ENCODE measurements at regions not wholly inside any gene's neighbourhood (a gene's known extent, or its start where the extent isn't known, plus 50 kb on each side); places are given as distances from the start of the nearest gene placed in this dataset.
A peak's percentile ranks its signal among the peaks of the same experiment; 100 is the strongest.

GRCh38 chr6:108742041-108742440 is 106.2 kb upstream of the ARMC2 start:
- Histone ChIP-seq H3K4me3 (no peak overlapping the region), H3K36me3 (no peaks in the 10 kb centered on the region), H3K4me1 (no peaks in the 10 kb centered on the region), H3K9me3 (no peaks in the 10 kb centered on the region), H3K27ac (no peak overlapping the region), H3K27me3 (no peaks in the 10 kb centered on the region)
- no peak for DNase-seq (ENCODE audit: low spot score in 2 of 2)
- no peak for TF ChIP-seq POLR2A (IDR thresholded peaks at IDR 0.05)
- TF ChIP-seq CTCF (IDR thresholded peaks at IDR 0.05): no peak
- no peak for TF ChIP-seq POLR2AphosphoS5 (IDR thresholded peaks at IDR 0.05)
- intact Hi-C loops (cut with DNase I; ENCODE audit: low total_unique reads): no loop called here

GRCh38 chr6:108744244-108744972 is 103.8 kb upstream of the ARMC2 start:
- TF ChIP-seq POLR2AphosphoS5 (IDR thresholded peaks at IDR 0.05) (no peak), CTCF (IDR thresholded peaks at IDR 0.05) (no peak), POLR2A (IDR thresholded peaks at IDR 0.05) (no peak)
- no peak overlapping the region for H3K4me3 ChIP-seq
- intact Hi-C loops (cut with DNase I; ENCODE audit: low total_unique reads): no loop called here

GRCh38 chr6:108744996-108745395 is 103.2 kb upstream of the ARMC2 start:
- Histone ChIP-seq H3K27ac (peak overlapping the region in 1 of 2 donors; percentile 44), H3K27me3 (no peaks in the 10 kb centered on the region), H3K4me1 (no peaks in the 10 kb centered on the region), H3K9me3 (no peaks in the 10 kb centered on the region), H3K36me3 (no peaks in the 10 kb centered on the region), H3K4me3 (no peak overlapping the region)
- no peak for TF ChIP-seq CTCF (IDR thresholded peaks at IDR 0.05)
- no peak for TF ChIP-seq POLR2A (IDR thresholded peaks at IDR 0.05)
- TF ChIP-seq POLR2AphosphoS5 (IDR thresholded peaks at IDR 0.05): no peak
- DNase-seq (ENCODE audit: low spot score in 2 of 2): no peak
- intact Hi-C loops (cut with DNase I; ENCODE audit: low total_unique reads): no loop called here

More at GRCh38 chr6:108744244-108744972, 103.8 kb upstream of the ARMC2 start:
- no peaks in the 10 kb centered on the region for H3K36me3 ChIP-seq
- H3K4me1 ChIP-seq: no peaks in the 10 kb centered on the region
- no peak for DNase-seq (ENCODE audit: low spot score in 2 of 2)
- H3K27me3 ChIP-seq: no peaks in the 10 kb centered on the region
- no peaks in the 10 kb centered on the region for H3K9me3 ChIP-seq
- H3K27ac ChIP-seq: peak overlapping the region in 1 of 2 donors; percentile 44

- Histone ChIP-seq H3K4me1 (no peaks in the 10 kb centered on the region), H3K4me3 (no peak overlapping the region), H3K9me3 (no peaks in the 10 kb centered on the region), H3K36me3 (no peaks in the 10 kb centered on the region), H3K27ac (no peak overlapping the region), H3K27me3 (no peaks in the 10 kb centered on the region)
- TF ChIP-seq POLR2A (IDR thresholded peaks at IDR 0.05) (no peak), POLR2AphosphoS5 (IDR thresholded peaks at IDR 0.05) (no peak), CTCF (IDR thresholded peaks at IDR 0.05) (no peak)
- intact Hi-C loops (cut with DNase I; ENCODE audit: low total_unique reads): no loop called here
- DNase-seq (ENCODE audit: low spot score in 2 of 2): no peak
Measured at GRCh38 chr6:108745664-108746336, 102.4 kb upstream of the ARMC2 start.

GRCh38 chr6:108746366-108746765 is 101.9 kb upstream of the ARMC2 start:
- Histone ChIP-seq H3K27me3 (no peaks in the 10 kb centered on the region), H3K9me3 (no peaks in the 10 kb centered on the region), H3K4me1 (no peaks in the 10 kb centered on the region), H3K36me3 (no peaks in the 10 kb centered on the region), H3K4me3 (no peak overlapping the region), H3K27ac (no peak overlapping the region)
- intact Hi-C loops (cut with DNase I; ENCODE audit: low total_unique reads): no loop called here
- TF ChIP-seq CTCF (IDR thresholded peaks at IDR 0.05) (no peak), POLR2A (IDR thresholded peaks at IDR 0.05) (no peak), POLR2AphosphoS5 (IDR thresholded peaks at IDR 0.05) (no peak)
- no peak for DNase-seq (ENCODE audit: low spot score in 2 of 2)
